Esophagus muscularis mucosa (tissue), 3 donors: ENCODE measurements at regions not wholly inside any gene's neighbourhood (a gene's known extent, or its start where the extent isn't known, plus 50 kb on each side); places are given as distances from the start of the nearest gene placed in this dataset.
"Not testable (repeated sequence)": the region's sequence is repeated elsewhere in the genome, so short reads cannot be mapped to it uniquely, and the experiment has no call there.

Experiments used
- CTCF ChIP-seq, 3 experiments: fragments of 200-600 bp in 2 of 3; fragments of 450-650 bp in 1 of 3; sonication (generic) in 2 of 3; IDR thresholded peaks; one replicate each; pipeline ENCODE4 v1.5.1; 2017 to 2019; ENCODE audit warnings: antibody characterized with exemption in 3 of 3, mild to moderate bottlenecking in 2 of 3, moderate library complexity in 1 of 3
- POLR2A ChIP-seq: fragments of 450-650 bp; IDR thresholded peaks from one replicate; pipeline ENCODE4 v1.6.1; 2017; ENCODE audit warnings: antibody characterized with exemption, moderate library complexity, mild to moderate bottlenecking, low read depth
- POLR2AphosphoS5 ChIP-seq, 2 donors: sonication (generic); formaldehyde crosslinking; IDR thresholded peaks; one replicate each; pipeline ENCODE4 v1.6.1; 2017; ENCODE audit warnings: antibody characterized with exemption in 2 of 2

GRCh38 chrX:86987351-86987750, 530.3 kb upstream of the KLHL4 start:
- not testable (repeated sequence) for TF ChIP-seq CTCF (IDR thresholded peaks at IDR 0.05); POLR2A; POLR2AphosphoS5 (IDR thresholded peaks at IDR 0.05)
